Activated naive CD4-positive, alpha-beta T cell treated with anti-CD3 and anti-CD28 coated beads, Interleukin-2, amount 50 U/mL, for 72 hours (primary cell): ENCODE measurements at regions not wholly inside any gene's neighbourhood (a gene's known extent, or its start where the extent isn't known, plus 50 kb on each side); places are given as distances from the start of the nearest gene placed in this dataset.
"Not testable (repeated sequence)": the region's sequence is repeated elsewhere in the genome, so short reads cannot be mapped to it uniquely, and the experiment has no call there.

Source experiments
- ATAC-seq, 2 donors: fragments of 150-1000 bp; cut with Tn5 transposase; 2 replicates each; pipeline ENCODE4 v1.10.0; 2021; ENCODE audit warnings: mild to moderate bottlenecking in 2 of 2, moderate library complexity in 2 of 2
- DNase-seq, 2 donors: peaks; one replicate each; pipeline ENCODE4 v3.0.0; 2021 to 2022; ENCODE audit warnings: low spot score in 2 of 2
- H3K27ac Mint-ChIP-seq, 2 donors: one replicate each; pipeline ENCODE4 v1.8.0; 2022; ENCODE audit warnings: mild to moderate bottlenecking in 2 of 2, mixed read lengths in 2 of 2
- H3K36me3 Mint-ChIP-seq, 2 donors: one replicate each; pipeline ENCODE4 v1.8.0; 2022; ENCODE audit warnings: mixed read lengths in 2 of 2
- H3K9me3 Mint-ChIP-seq, 2 donors: one replicate each; pipeline ENCODE4 v1.8.0; 2022; ENCODE audit warnings: mixed read lengths in 2 of 2

GRCh38 chr13:32828711-32829110, 187.5 kb upstream of the KL start:
- ATAC-seq (no peak), DNase-seq (no peak)
- H3K9me3 Mint-ChIP-seq, result peaks cover 1% of the 10 kb centered on the region in 2 donors
- no peak overlapping the region for H3K27ac Mint-ChIP-seq
- H3K36me3 Mint-ChIP-seq, result no peaks in the 10 kb centered on the region

- Mint-ChIP-seq H3K36me3 (no peaks in the 10 kb centered on the region), H3K27ac (no peak overlapping the region), H3K9me3 (peaks cover 4 to 7% of the 10 kb centered on the region in 2 donors)
- DNase-seq (no peak), ATAC-seq (no peak)
These were observed 187.0 kb upstream of the KL start for GRCh38 chr13:32829269-32829668.

- ATAC-seq, result peak; percentile 53 to 54
These were observed 186.4 kb upstream of the KL start for GRCh38 chr13:32829676-32830335.

GRCh38 chr13:32830336-32831031, 185.7 kb upstream of the KL start:
- DNase-seq (no peak), ATAC-seq (no peak)
- Mint-ChIP-seq H3K27ac (no peak overlapping the region), H3K9me3 (peaks cover 4 to 10% of the 10 kb centered on the region in 2 donors), H3K36me3 (no peaks in the 10 kb centered on the region)

More at GRCh38 chr13:32829676-32830335, 186.4 kb upstream of the KL start:
- peaks cover 4 to 10% of the 10 kb centered on the region in 2 donors for H3K9me3 Mint-ChIP-seq
- no peaks in the 10 kb centered on the region for H3K36me3 Mint-ChIP-seq
- H3K27ac Mint-ChIP-seq, result no peak overlapping the region
- no peak for DNase-seq

GRCh38 chr13:32837307-32837972, 178.8 kb upstream of the KL start:
- H3K9me3 Mint-ChIP-seq, result peaks cover 10 to 19% of the 10 kb centered on the region in 2 donors
- H3K27ac Mint-ChIP-seq, result peak overlapping the region in 1 of 2 donors; percentile 24
- DNase-seq, result no peak
- peaks cover 6 to 10% of the 10 kb centered on the region in 2 donors for H3K36me3 Mint-ChIP-seq
- no peak for ATAC-seq

GRCh38 chr13:32837973-32838927, 178.0 kb upstream of the KL start:
- ATAC-seq, result no peak
- DNase-seq, result no peak
- Mint-ChIP-seq H3K9me3 (peaks cover 10 to 24% of the 10 kb centered on the region in 2 donors), H3K36me3 (peaks cover 10 to 12% of the 10 kb centered on the region in 2 donors), H3K27ac (peak overlapping the region; percentile 2 to 25)

- peaks cover 12% of the 10 kb centered on the region in 2 donors for H3K36me3 Mint-ChIP-seq
- peak overlapping the region in 1 of 2 donors; percentile 25 for H3K27ac Mint-ChIP-seq
- DNase-seq (no peak), ATAC-seq (peak in 1 of 2 donors; percentile 48)
- H3K9me3 Mint-ChIP-seq, result peaks cover 7 to 20% of the 10 kb centered on the region in 2 donors
These were observed 177.3 kb upstream of the KL start for GRCh38 chr13:32838945-32839344.

- Mint-ChIP-seq H3K36me3 (peaks cover 12 to 22% of the 10 kb centered on the region in 2 donors), H3K9me3 (peaks cover 6 to 22% of the 10 kb centered on the region in 2 donors), H3K27ac (no peak overlapping the region)
- DNase-seq (no peak), ATAC-seq (no peak)
These were observed 176.1 kb upstream of the KL start for GRCh38 chr13:32840113-32840512.

- peaks cover 6 to 22% of the 10 kb centered on the region in 2 donors for H3K36me3 Mint-ChIP-seq
These were observed 175.1 kb upstream of the KL start for GRCh38 chr13:32840989-32841713.

GRCh38 chr13:32845952-32846950, 170.0 kb upstream of the KL start:
- Mint-ChIP-seq H3K27ac (no peak overlapping the region), H3K36me3 (peaks cover 6 to 12% of the 10 kb centered on the region in 2 donors), H3K9me3 (peaks cover 0 to 12% of the 10 kb centered on the region in 2 donors)
- DNase-seq (no peak), ATAC-seq (peak; percentile 43 to 78)

More at GRCh38 chr13:32840989-32841713, 175.1 kb upstream of the KL start:
- DNase-seq, result peak in 1 of 2 donors; percentile 8
- H3K9me3 Mint-ChIP-seq, result peaks cover under 1 to 22% of the 10 kb centered on the region in 2 donors
- peak; percentile 62 to 90 for ATAC-seq
- H3K27ac Mint-ChIP-seq, result no peak overlapping the region

GRCh38 chr13:32847976-32848375, 168.2 kb upstream of the KL start:
- H3K36me3 Mint-ChIP-seq, result peaks cover 1 to 12% of the 10 kb centered on the region in 2 donors
- H3K9me3 Mint-ChIP-seq, result peaks cover 0 to 10% of the 10 kb centered on the region in 2 donors
- not testable (repeated sequence) for H3K27ac Mint-ChIP-seq, ATAC-seq, DNase-seq

GRCh38 chr13:32849369-32849768, 166.9 kb upstream of the KL start:
- DNase-seq (no peak), ATAC-seq (no peak)
- peaks cover 0 to 6% of the 10 kb centered on the region in 2 donors for H3K36me3 Mint-ChIP-seq
- peaks cover 0 to 4% of the 10 kb centered on the region in 2 donors for H3K9me3 Mint-ChIP-seq
- no peak overlapping the region for H3K27ac Mint-ChIP-seq

GRCh38 chr13:32850316-32851052, 165.7 kb upstream of the KL start:
- Mint-ChIP-seq H3K27ac (no peak overlapping the region), H3K9me3 (no peaks in the 10 kb centered on the region), H3K36me3 (no peaks in the 10 kb centered on the region)
- no peak for DNase-seq
- ATAC-seq, result no peak
